ENCODE measurements at regions not wholly inside any gene's neighbourhood (a gene's known extent, or its start where the extent isn't known, plus 50 kb on each side); places are given as distances from the start of the nearest gene placed in this dataset.

- TF ChIP-seq POLR2A (IDR thresholded peaks at IDR 0.05; ENCODE audit: low read length) (no peak), GATA1 (IDR thresholded peaks at IDR 0.05; ENCODE audit: low read depth, low read length) (no peak)
Observed at GRCh38 chr2:238669046-238669445, 178.8 kb upstream of the TWIST2 start.
